ENCODE measurements at regions not wholly inside any gene's neighbourhood (a gene's known extent, or its start where the extent isn't known, plus 50 kb on each side); places are given as distances from the start of the nearest gene placed in this dataset.

DNA sequence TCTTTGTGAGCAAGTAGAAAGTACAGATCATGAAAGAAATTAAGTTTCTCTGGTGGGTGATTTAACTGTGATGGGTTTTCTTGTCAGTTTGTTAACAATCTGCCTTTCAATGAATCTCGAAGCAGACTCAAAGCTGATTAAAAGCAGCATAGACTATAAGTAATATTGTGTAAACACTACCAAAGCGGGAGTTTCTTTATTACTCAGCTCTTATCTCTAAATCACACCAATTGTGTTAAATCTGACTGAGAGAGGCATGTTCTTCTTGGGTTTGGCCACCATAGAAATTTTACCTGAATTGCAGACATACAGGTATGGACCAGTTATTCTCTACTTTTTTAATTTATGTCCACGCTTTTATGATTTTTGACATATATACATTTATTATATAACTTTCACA lies 65.2 kb downstream of the DKK1 start:
- dilution Hi-C loops (cut with HindIII; ENCODE audit: low sequenced_read_pairs, unreplicated experiment): no loop called here
- DNase-seq: no peak
- CTCF ChIA-PET: no interaction called here

More for the DNA sequence above, 65.2 kb downstream of the DKK1 start:
- BruUV-seq (replicated peaks): no TSS peak
- Histone ChIP-seq H3K9ac (ENCODE audit: low read depth, low read length) (no peak overlapping the region), H4K8ac (ENCODE audit: low read depth in 2 of 2, low read length in 2 of 2) (no peak overlapping the region), H2AK5ac (ENCODE audit: low read depth, low read length) (no peak overlapping the region), H3K14ac (replicated peaks; ENCODE audit: low read depth, low read length) (no peak overlapping the region), H4K91ac (ENCODE audit: insufficient read depth, low read depth, low read length) (no peak overlapping the region), H3K18ac (ENCODE audit: low read depth, low read length) (no peak overlapping the region), H2BK5ac (ENCODE audit: low read depth, low read length, poor library complexity, severe bottlenecking) (no peak overlapping the region), H3K56ac (ENCODE audit: extremely low read depth, insufficient read depth, low read length) (no peak overlapping the region), H3K4me3 (ENCODE audit: insufficient read depth, low read depth, low read length) (no peak overlapping the region), H3K27ac (ENCODE audit: insufficient read depth, low read length) (no peak overlapping the region), H2BK120ac (ENCODE audit: low read depth, low read length) (no peak overlapping the region), H3K23ac (ENCODE audit: low read depth, low read length) (no peak overlapping the region), H3K4me2 (ENCODE audit: low read depth, low read length) (no peak overlapping the region), H2BK15ac (ENCODE audit: low read depth, low read length) (no peak overlapping the region), H3K9me1 (ENCODE audit: insufficient read depth, low read length) (no peaks in the 10 kb centered on the region), H2AFZ (replicated peaks; ENCODE audit: low read length, poor library complexity) (no peak overlapping the region), H3K9me3 (ENCODE audit: control insufficient read depth, insufficient read depth, low read length) (peaks cover 3% of the 10 kb centered on the region; the same call in 1 of the 2 replicates), H3K27me3 (ENCODE audit: control insufficient read depth, insufficient read depth, low read length) (no peaks in the 10 kb centered on the region), H3K4me1 (ENCODE audit: control insufficient read depth, insufficient read depth, low read length) (no peaks in the 10 kb centered on the region), H2BK20ac (ENCODE audit: low read depth, low read length) (no peak overlapping the region), H4K5ac (ENCODE audit: low read depth, low read length) (no peak overlapping the region), H3K36me3 (ENCODE audit: control insufficient read depth, insufficient read depth, low read length) (no peaks in the 10 kb centered on the region), H3K79me1 (ENCODE audit: low read depth in 1 of 2, low read length in 2 of 2) (no peaks in the 10 kb centered on the region), H4K20me1 (ENCODE audit: insufficient read depth, low read length) (no peaks in the 10 kb centered on the region), H2AK9ac (replicated peaks; ENCODE audit: low read depth, low read length, poor library complexity) (no peak overlapping the region), H3K4ac (ENCODE audit: low read depth, low read length) (no peak overlapping the region)
- intact Hi-C loops (cut with micrococcal nuclease) (no loop called here), in situ Hi-C loops (cut with MboI; ENCODE audit: low sequenced_read_pairs) (no loop called here)
- POLR2A ChIA-PET (ENCODE audit: unreplicated experiment): no interaction called here
- TF ChIP-seq FOS (IDR thresholded peaks at IDR 0.05; ENCODE audit: low read depth, low read length): no peak
- no peak for TF ChIP-seq RAD21 (IDR thresholded peaks at IDR 0.05; ENCODE audit: low read length)
- TF ChIP-seq RCOR1 (IDR thresholded peaks at IDR 0.05; ENCODE audit: insufficient replicate concordance, low read length): no peak
- TF ChIP-seq MAFK (IDR thresholded peaks at IDR 0.05; ENCODE audit: low read depth, low read length): no peak
- no peak for TF ChIP-seq BHLHE40 (IDR thresholded peaks at IDR 0.05; ENCODE audit: low read depth, low read length)
- no peak for TF ChIP-seq SMC3 (IDR thresholded peaks at IDR 0.05; ENCODE audit: low read depth, low read length)
- TF ChIP-seq ELK1 (IDR thresholded peaks at IDR 0.05; ENCODE audit: borderline replicate concordance, low read depth, low read length): no peak
- TF ChIP-seq, protein P1, sequence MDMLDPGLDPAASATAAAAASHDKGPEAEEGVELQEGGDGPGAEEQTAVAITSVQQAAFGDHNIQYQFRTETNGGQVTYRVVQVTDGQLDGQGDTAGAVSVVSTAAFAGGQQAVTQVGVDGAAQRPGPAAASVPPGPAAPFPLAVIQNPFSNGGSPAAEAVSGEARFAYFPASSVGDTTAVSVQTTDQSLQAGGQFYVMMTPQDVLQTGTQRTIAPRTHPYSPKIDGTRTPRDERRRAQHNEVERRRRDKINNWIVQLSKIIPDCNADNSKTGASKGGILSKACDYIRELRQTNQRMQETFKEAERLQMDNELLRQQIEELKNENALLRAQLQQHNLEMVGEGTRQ (IDR thresholded peaks at IDR 0.05; ENCODE audit: low read depth, low read length): no peak
- TF ChIP-seq CEBPB (IDR thresholded peaks at IDR 0.05; ENCODE audit: low read depth, low read length): no peak
- TF ChIP-seq CHD1 (IDR thresholded peaks at IDR 0.05; ENCODE audit: low read depth, low read length): no peak
- TF ChIP-seq POLR2A (IDR thresholded peaks at IDR 0.05; ENCODE audit: low read depth, low read length): no peak
- TF ChIP-seq MXI1 (IDR thresholded peaks at IDR 0.05; ENCODE audit: borderline replicate concordance, low read depth, low read length): no peak
- TF ChIP-seq MAZ (IDR thresholded peaks at IDR 0.05; ENCODE audit: borderline replicate concordance, low read depth, low read length): no peak
- TF ChIP-seq NFE2L2 (IDR thresholded peaks at IDR 0.05; ENCODE audit: low read depth, low read length): no peak
- no peak for TF ChIP-seq RFX5 (IDR thresholded peaks at IDR 0.05; ENCODE audit: low read depth, low read length)
- TF ChIP-seq, protein P2, sequence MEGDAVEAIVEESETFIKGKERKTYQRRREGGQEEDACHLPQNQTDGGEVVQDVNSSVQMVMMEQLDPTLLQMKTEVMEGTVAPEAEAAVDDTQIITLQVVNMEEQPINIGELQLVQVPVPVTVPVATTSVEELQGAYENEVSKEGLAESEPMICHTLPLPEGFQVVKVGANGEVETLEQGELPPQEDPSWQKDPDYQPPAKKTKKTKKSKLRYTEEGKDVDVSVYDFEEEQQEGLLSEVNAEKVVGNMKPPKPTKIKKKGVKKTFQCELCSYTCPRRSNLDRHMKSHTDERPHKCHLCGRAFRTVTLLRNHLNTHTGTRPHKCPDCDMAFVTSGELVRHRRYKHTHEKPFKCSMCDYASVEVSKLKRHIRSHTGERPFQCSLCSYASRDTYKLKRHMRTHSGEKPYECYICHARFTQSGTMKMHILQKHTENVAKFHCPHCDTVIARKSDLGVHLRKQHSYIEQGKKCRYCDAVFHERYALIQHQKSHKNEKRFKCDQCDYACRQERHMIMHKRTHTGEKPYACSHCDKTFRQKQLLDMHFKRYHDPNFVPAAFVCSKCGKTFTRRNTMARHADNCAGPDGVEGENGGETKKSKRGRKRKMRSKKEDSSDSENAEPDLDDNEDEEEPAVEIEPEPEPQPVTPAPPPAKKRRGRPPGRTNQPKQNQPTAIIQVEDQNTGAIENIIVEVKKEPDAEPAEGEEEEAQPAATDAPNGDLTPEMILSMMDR (conservative IDR thresholded peaks at IDR 0.05; ENCODE audit: low read depth, low read length): no peak
- ATAC-seq (ENCODE audit: low read depth): no peak
- no CpG with 5 or more reads among the region's 3 CpGs for WGBS, 2 experiments (ENCODE audit: extremely low coverage in 2 of 2, insufficient read length in 1 of 2)

Measured in IMR-90 (cell line).